Ishikawa (cell line): ENCODE measurements at regions not wholly inside any gene's neighbourhood (a gene's known extent, or its start where the extent isn't known, plus 50 kb on each side); places are given as distances from the start of the nearest gene placed in this dataset.

Experiments used
- CEBPB ChIP-seq: IDR thresholded peaks from 2 replicates; pipeline ENCODE4 v1.6.1; 2012
- CREB1 ChIP-seq: IDR thresholded peaks from 2 replicates; pipeline ENCODE4 v1.6.1; 2012; ENCODE audit warnings: low read depth
- EGR1 ChIP-seq: IDR thresholded peaks from 2 replicates; pipeline ENCODE4 v1.6.1; 2012
- EP300 ChIP-seq: IDR thresholded peaks from 2 replicates; pipeline ENCODE4 v1.6.1; 2012; ENCODE audit warnings: borderline replicate concordance
- FOXM1 ChIP-seq: IDR thresholded peaks from 2 replicates; pipeline ENCODE4 v1.6.1; 2012; ENCODE audit warnings: low read depth, borderline replicate concordance
- MAX ChIP-seq: IDR thresholded peaks from 2 replicates; pipeline ENCODE4 v1.6.1; 2012
- NFIC ChIP-seq: IDR thresholded peaks from 2 replicates; pipeline ENCODE4 v1.6.1; 2012
- RAD21 ChIP-seq: IDR thresholded peaks from 2 replicates; pipeline ENCODE4 v1.6.1; 2012; ENCODE audit warnings: low read depth
- REST ChIP-seq: IDR thresholded peaks from 2 replicates; pipeline ENCODE4 v1.6.1; 2012; ENCODE audit warnings: low read depth, mild to moderate bottlenecking
- TAF1 ChIP-seq: IDR thresholded peaks from 2 replicates; pipeline ENCODE4 v1.6.1; 2012; ENCODE audit warnings: low read depth, mild to moderate bottlenecking
- TCF12 ChIP-seq: IDR thresholded peaks from 2 replicates; pipeline ENCODE4 v1.6.1; 2012; ENCODE audit warnings: low read depth
- TEAD4 ChIP-seq: IDR thresholded peaks from 2 replicates; pipeline ENCODE4 v1.6.1; 2012
- USF1 ChIP-seq: IDR thresholded peaks from 2 replicates; pipeline ENCODE4 v1.6.1; 2012
- YY1 ChIP-seq: IDR thresholded peaks from 2 replicates; pipeline ENCODE4 v1.6.1; 2012; ENCODE audit warnings: low read depth
- ZBTB7A ChIP-seq: IDR thresholded peaks from 2 replicates; pipeline ENCODE4 v1.6.1; 2012; ENCODE audit warnings: low read depth

GRCh38 chr5:82910905-82911304 lies 166.3 kb downstream of the TMEM167A start:
- TF ChIP-seq TEAD4 (no peak), FOXM1 (no peak), TAF1 (no peak), MAX (no peak), ZBTB7A (no peak), NFIC (no peak), TCF12 (no peak), EP300 (no peak), EGR1 (no peak), YY1 (no peak), CREB1 (no peak), USF1 (no peak), RAD21 (no peak), REST (no peak)

- TF ChIP-seq RAD21 (no peak), ZBTB7A (no peak), CREB1 (no peak), YY1 (no peak), EGR1 (no peak), TAF1 (no peak), EP300 (no peak), TCF12 (no peak), FOXM1 (no peak), MAX (no peak)
These were observed 166.7 kb downstream of the TMEM167A start for GRCh38 chr5:82910491-82910890.

- TF ChIP-seq TCF12 (no peak), MAX (no peak)
These were observed 167.4 kb downstream of the TMEM167A start for GRCh38 chr5:82909771-82910170.

GRCh38 chr5:82905986-82906385 lies 171.2 kb downstream of the TMEM167A start:
- TF ChIP-seq NFIC, result no peak
- no peak for TF ChIP-seq EP300
- no peak for TF ChIP-seq ZBTB7A
- TF ChIP-seq EGR1, result no peak
- no peak for TF ChIP-seq CEBPB
- no peak for TF ChIP-seq YY1

GRCh38 chr5:82901281-82901888 lies 175.8 kb downstream of the TMEM167A start:
- no peak for TF ChIP-seq TEAD4
- TF ChIP-seq CEBPB, result no peak

- TF ChIP-seq MAX, result no peak
- no peak for TF ChIP-seq USF1
- TF ChIP-seq FOXM1, result no peak
- TF ChIP-seq TEAD4, result no peak
- no peak for TF ChIP-seq TAF1
- no peak for TF ChIP-seq RAD21
- TF ChIP-seq EGR1, result no peak
- TF ChIP-seq CEBPB, result no peak
- no peak for TF ChIP-seq ZBTB7A
These were observed 182.5 kb downstream of the TMEM167A start for GRCh38 chr5:82894716-82895115.

GRCh38 chr5:82889088-82889487 lies 188.1 kb downstream of the TMEM167A start:
- TF ChIP-seq EGR1 (no peak), USF1 (no peak), REST (no peak), CREB1 (no peak), CEBPB (no peak)
